Activated CD4-positive, CD25-positive, alpha-beta regulatory T cell treated with anti-CD3 and anti-CD28 coated beads, Interleukin-2, amount 50 U/mL, for 16 hours (primary cell): ENCODE measurements at regions not wholly inside any gene's neighbourhood (a gene's known extent, or its start where the extent isn't known, plus 50 kb on each side); places are given as distances from the start of the nearest gene placed in this dataset.
"Not testable (repeated sequence)": the region's sequence is repeated elsewhere in the genome, so short reads cannot be mapped to it uniquely, and the experiment has no call there.

Experiments
- DNase-seq: peaks from one replicate; pipeline ENCODE4 v3.0.0-alpha.2; 2020; ENCODE audit warnings: low read depth, low spot score

DNA sequence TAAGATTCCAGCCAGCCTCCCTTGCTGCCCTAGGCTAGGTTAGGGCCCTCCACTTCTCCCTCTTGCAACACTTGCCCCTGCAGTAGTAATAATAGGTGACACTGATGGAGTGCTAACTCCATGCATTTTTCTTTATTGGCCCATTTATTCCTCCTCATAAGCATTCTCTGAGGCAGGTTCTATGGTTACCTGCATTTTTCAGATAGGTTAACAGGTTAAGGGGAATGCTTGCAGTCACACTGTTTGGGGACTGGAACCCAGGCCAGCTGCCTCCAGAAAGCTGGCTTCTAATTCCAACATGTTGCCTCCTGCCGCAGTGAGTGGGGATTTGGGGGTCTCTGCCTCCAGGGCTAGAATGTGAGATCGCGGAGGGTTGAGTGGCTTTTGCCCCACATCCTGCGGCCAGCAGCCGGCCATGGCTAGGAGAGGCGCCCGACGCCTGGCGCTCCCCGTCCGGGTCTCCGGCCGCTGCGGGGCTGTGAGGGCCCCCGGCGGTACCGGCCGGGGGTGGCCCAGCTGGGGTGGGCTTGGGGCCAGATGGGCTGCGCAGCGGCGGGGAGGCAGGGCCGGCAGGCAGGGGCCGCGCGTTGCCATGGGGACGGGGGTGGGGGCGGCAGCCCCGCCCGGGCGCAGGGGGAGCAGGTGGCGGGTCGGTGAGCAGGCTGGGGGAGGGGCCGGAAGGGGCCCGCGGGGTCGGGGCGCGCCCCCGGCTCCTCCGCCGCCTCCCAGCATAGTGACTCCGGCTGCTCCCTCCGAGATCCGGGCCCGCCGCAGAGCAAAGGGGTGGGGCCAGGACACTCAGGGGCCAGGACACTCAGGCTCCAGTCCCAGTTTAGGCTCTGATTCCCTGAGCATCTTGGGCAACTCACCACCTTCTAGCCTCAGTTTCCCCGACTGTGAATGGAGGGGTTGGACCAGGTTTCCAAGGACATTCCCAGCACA lies 68.4 kb upstream of the SSBP3 start:
- no peak for DNase-seq

DNA sequence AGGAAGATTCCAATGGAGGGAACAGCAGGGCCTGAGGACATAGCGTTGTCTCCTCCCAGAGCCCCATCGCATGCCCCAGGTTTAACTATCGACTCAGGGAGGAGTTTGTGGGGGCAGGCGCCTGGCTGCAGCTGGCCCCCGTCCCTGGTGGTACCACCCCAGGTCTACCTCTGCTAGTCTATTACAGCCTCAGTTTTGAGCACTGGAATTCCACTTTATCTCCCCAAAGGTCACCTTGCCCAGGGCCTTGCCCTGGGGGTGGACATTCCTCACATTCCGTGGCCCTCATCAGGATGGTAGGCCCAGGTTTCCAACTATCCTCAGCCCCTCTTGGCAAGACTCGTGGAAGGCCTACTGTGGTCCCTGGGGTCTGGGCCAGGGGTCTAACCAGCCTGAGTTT lies 65.4 kb upstream of the SSBP3 start:
- no peak for DNase-seq

DNA sequence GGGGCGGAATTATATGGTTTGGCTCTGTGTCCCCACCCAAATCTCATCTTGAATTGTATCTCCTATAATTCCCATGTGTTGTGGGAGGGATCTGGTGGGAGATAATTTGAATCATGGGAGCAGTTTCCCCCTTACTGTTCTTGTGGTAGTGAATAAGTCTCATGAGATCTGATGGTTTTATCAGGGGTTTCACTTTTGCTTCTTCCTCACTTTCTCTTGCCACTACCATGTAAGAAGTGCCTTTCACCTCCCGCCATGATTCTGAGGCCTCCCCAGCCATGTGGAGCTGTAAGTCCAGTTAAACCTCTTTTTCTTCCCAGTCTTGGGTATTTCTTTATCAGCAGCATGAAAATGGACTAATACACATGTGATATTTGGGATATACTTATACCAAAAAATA lies 63.2 kb upstream of the SSBP3 start:
- DNase-seq: not testable (repeated sequence)

GRCh38 chr1:54468288-54469084 lies 62.3 kb upstream of the SSBP3 start:
- DNase-seq: not testable (repeated sequence)

- no peak for DNase-seq
Measured at GRCh38 chr1:54465351-54465811, 59.2 kb upstream of the SSBP3 start.

DNA sequence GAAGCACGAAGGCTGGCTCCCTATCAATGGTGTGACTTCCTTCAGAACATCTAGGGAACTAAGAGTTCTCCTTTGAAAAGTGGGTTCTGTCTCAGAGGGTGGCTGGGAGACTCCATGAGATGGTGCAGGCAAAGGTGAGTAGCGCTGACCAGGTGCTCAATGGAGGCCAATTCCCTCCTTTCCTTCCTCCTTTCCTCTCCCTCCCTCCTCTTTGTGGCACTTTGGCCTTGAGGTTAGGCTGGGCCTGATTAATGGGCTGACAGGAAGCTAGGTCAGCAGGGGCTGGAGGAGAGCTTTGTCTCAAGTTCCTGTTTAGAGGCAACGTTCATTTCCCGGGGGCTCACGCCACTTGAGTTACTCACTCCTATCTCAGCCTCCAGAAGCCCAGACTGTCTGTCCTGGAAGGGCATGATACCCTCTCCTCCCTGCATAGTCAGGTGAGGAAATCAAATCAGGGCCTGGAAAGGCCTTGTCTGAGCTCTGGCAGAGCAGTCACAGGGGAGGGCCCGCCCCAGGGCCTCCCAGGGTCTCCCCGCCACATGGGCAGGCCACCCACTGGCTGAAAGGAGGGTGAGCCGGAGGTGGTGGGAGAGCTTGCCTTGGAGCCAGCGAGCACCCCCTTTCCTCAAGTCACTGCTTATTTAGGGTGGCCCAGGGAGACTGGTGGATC lies 58.4 kb upstream of the SSBP3 start:
- DNase-seq: no peak

DNA sequence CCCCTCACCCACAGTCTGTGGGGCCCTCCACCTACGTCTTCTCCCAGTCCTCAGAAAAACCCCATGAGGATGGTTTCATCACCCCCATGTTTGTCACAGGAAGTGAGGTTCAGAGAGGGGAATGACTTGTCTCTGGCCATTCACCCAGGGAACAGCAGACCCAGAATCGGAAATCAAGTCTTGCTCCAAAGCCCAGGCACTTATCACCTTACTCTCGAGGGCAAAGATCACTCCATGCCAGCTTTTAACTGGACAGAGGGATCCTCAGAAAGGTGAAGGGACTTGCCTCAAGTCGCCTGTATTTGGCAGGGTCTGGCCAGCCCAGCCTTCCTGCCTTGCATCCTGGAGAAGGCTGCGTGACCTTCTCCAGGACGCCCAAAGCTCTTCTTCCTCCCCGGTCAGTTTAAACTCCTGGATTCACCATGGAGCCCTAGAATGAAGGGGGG lies 57.9 kb upstream of the SSBP3 start:
- no peak for DNase-seq

DNA sequence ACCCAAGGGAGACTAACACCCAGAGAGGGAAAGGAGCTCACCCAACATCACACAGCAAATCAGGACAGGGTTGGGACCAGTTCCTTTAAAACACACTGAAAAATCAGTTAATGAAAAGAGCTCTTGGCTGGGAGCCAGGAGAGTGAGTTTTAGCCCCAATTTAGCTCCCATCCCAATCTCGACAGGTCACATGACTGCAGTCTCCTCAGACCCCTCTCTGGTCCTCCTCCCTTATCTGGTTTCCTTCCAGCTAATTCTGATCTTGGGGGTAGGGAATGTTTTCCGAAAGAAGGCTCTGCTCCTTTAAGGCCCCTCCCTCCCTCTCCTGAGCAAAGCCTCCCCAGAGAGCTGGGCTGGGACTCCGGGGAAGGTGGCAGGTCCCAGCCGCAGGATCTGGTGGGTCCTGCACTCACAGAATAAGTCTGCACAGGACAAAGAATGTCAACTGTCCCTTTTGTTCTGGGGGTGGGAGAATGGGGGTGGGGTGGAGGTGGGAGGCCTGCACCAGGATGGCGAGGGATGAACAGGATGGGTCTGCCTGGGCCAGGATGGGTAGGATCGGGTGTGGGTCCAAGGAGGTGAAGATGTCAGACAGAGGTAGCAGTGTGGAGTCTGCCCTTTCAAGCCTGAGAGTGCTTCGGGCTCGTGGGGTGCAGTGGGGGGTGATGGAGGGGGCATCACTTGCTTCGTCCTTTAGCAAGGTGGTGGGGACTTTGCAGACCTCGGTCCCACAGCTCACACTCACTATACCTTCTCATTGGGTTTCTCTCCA lies 57.3 kb upstream of the SSBP3 start:
- no peak for DNase-seq

DNA sequence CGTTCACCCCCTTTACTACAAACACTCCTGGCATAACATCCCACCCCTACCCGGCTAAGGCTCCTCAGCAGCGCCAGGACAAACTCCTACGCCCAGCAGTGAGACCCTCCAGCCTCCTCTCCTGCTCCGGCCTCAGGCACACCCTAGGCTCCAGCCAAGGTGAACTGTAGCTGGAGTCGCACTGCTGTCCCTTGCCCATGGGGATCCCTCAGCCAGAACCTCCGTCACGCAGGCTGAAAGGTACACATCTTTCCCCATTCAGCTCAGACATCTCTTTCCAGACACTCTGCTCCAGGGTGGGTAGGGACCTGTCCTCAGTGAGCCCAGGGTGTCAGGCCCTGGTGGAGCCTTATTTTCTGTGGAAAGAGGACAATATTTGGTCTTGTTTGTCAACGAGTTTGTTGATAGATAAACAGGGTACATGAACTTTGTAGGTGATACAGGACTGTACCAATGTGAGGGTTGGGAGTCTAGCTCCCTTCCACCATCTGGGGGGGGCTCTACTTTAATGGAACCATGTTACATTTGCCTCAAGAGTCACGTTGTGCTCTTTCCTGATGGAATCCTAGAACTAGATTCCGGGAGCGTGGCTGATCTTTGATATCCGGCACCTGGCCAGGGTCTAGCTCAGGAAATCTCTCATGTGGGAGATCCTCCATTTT lies 56.5 kb upstream of the SSBP3 start:
- DNase-seq: no peak

DNA sequence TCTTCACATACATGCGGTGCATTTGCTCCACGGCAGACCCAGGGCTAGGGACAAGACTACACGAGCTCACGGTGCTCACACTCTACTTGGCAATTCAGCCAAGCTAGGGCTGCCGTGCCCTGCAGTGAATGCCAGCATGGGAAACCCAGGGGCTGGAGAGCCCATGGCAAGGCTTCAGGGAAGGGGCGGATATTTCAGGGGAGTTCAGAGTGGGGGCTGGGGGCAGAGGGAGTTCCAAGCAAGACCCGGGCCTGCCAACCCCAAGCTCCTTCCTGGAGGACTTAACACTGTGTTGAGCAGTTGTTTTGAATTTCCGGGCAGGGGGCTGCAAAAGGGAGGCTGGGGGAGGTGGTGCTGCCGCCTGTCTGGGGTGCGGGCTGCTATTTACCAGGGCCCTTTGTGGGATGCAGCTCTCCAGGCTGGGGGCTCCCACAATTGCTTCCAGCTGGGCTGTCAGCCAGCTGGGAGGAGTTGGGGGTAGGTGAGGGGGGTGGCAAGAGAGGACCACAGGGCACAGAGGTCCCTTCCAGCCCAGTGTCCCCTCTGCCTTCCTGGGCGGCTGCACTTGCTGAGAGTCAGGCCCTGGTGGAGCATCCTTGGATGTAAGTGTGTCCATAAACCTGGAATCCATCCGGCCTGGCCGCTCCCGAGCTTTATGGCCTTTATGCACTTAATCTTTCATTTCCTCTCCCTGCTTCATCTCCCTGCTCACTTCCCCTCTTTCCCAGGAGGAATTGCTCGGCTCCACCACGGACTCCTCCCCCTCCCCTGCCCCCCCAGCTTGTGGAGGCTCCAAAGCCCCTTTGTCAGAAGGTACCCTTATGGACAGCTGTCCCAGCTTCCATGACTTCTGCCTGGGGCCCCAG lies 55.8 kb upstream of the SSBP3 start:
- no peak for DNase-seq

DNA sequence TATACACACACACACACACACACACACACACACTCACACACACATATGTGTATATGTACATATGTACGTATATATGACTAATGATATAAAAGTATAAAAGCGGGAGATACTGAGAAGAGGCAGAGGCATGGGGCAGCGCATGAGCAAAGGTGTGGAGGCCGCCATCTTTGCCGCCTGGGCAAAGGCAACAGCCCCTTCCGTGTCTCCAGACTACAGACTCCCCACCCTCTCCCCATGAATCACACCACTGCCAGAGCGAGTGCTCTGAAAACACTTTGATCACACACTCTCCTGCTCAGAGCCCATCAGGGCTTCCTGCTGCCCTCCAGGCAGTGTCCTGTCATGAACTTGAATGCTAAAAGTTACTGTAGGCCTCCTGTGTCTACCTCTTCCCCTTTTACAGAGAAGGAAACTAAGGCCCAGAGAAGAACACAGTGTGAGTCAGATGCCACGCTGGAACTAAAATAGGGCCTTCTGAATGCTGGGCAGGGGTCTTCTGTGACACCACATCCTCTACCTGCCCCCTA lies 54.7 kb upstream of the SSBP3 start:
- DNase-seq: no peak

DNA sequence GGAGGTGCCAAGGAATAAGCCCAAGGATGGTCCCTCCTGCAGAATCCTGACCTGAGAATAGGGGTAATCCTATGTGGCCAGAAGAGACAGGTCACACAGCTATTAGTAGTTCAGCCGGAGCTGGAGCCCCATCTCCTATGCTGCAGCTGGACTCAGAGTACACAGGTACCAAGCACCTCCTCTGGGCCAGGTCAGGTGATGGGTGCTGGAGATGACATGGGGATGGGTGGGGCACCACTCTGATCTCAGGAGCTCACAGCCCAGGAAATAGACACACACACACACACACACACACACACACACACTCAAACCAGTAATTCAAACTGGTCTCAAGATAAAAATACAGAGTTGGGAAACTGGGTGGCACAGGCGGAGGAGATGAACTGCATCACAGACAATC lies 54.2 kb upstream of the SSBP3 start:
- DNase-seq: no peak

GRCh38 chr1:54459726-54460191 lies 53.6 kb upstream of the SSBP3 start:
- DNase-seq: no peak

- no peak for DNase-seq
Measured at GRCh38 chr1:54459140-54459539, 52.9 kb upstream of the SSBP3 start.

DNA sequence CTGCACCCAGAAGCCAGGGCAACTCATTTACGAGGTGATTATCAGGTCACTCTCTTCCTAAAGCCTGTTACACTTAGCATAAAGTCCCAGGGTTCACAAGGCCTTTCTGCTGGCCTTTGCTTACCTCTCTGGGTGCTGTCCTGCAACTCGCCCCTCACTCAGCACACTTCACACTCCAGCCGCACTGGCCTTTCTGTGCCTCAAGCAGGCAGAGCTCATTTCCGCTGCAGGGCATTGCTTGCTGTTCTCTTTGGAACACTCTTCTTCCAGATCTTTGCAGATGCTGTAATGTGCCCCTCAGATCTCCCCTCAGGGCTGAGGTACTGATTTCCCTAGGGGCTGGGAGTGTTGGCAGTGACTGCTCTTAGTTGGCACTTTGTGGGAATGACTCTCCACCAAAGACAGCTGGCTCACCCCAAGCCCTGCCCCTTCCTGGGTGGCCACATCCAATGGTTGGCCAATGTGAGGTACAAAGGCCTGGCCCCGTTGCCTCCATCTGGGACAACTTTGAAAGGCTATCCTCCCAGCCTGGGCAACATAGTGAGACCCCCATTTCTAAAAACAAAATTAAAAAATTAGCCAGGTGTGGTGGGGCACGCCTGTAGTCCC lies 50.8 kb upstream of the SSBP3 start:
- no peak for DNase-seq

- no peak for DNase-seq
Measured at GRCh38 chr1:54456361-54456760, 50.2 kb upstream of the SSBP3 start.
